NCI-H2227 treated with DMSO at 0.1 percent for 48 hours (cell line): ENCODE measurements at regions not wholly inside any gene's neighbourhood (a gene's known extent, or its start where the extent isn't known, plus 50 kb on each side); places are given as distances from the start of the nearest gene placed in this dataset.

Experiments
- DNase-seq: peaks from one replicate; lab custom pipeline; 2025; lab: John Stamatoyannopoulos, UW

- DNase-seq = no peak
Observed at GRCh38 chr11:45089676-45090499, 56.6 kb upstream of the PRDM11 start.

GRCh38 chr11:45090607-45091006 is 55.8 kb upstream of the PRDM11 start:
- no peak for DNase-seq

- no peak for DNase-seq
Observed at GRCh38 chr11:45091563-45092403, 54.7 kb upstream of the PRDM11 start.

GRCh38 chr11:45092404-45092785 is 54.0 kb upstream of the PRDM11 start:
- DNase-seq = no peak

GRCh38 chr11:45092901-45093760 is 53.3 kb upstream of the PRDM11 start:
- no peak for DNase-seq

- no peak for DNase-seq
Observed at GRCh38 chr11:45093761-45094455, 52.5 kb upstream of the PRDM11 start.

- DNase-seq = no peak
Observed at GRCh38 chr11:45094958-45095690, 51.3 kb upstream of the PRDM11 start.

GRCh38 chr11:45095691-45096010 is 50.8 kb upstream of the PRDM11 start:
- DNase-seq = no peak

- DNase-seq = no peak
Observed at GRCh38 chr11:45096636-45097035, 49.8 kb upstream of the PRDM11 start.
